Mesenchymal stem cell (in vitro differentiated cells and primary cell): ENCODE measurements at regions not wholly inside any gene's neighbourhood (a gene's known extent, or its start where the extent isn't known, plus 50 kb on each side); places are given as distances from the start of the nearest gene placed in this dataset.

Experiments used
- DNase-seq: peaks from one replicate; pipeline ENCODE4 v3.0.0-alpha.2; 2013
- H2AFZ ChIP-seq: one replicate; pipeline ENCODE4 v1.6.1; 2013; ENCODE audit warnings: low read depth, mild to moderate bottlenecking, control low read depth, inconsistent platforms, low read length, moderate library complexity
- H2AK5ac ChIP-seq: 2 replicates; pipeline ENCODE4 v1.6.1; 2013; ENCODE audit warnings: low read length, moderate library complexity, mild to moderate bottlenecking, inconsistent platforms; ENCODE audit not compliant: severe bottlenecking
- H2BK120ac ChIP-seq: one replicate; pipeline ENCODE4 v1.6.1; 2013; ENCODE audit warnings: low read depth, mild to moderate bottlenecking, inconsistent platforms, low read length, moderate library complexity
- H2BK12ac ChIP-seq, 2 experiments: one replicate each; pipeline ENCODE4 v1.6.1; 2013; ENCODE audit warnings: inconsistent platforms in 2 of 2, low read length in 2 of 2, mild to moderate bottlenecking in 2 of 2, moderate library complexity in 2 of 2, control low read depth in 1 of 2
- H2BK15ac ChIP-seq: one replicate; pipeline ENCODE4 v1.6.1; 2013; ENCODE audit warnings: mild to moderate bottlenecking, low read depth, inconsistent platforms; ENCODE audit not compliant: poor library complexity, severe bottlenecking
- H2BK5ac ChIP-seq: 2 replicates; pipeline ENCODE4 v1.6.1; 2013; ENCODE audit warnings: low read depth, mild to moderate bottlenecking, low read length, control low read depth, inconsistent platforms; ENCODE audit not compliant: poor library complexity, severe bottlenecking
- H3K14ac ChIP-seq, 2 experiments: one replicate each; pipeline ENCODE4 v1.6.1; 2013; ENCODE audit warnings: inconsistent platforms in 2 of 2, low read length in 2 of 2, control low read depth in 1 of 2, mild to moderate bottlenecking in 1 of 2, moderate library complexity in 1 of 2
- H3K18ac ChIP-seq, 2 experiments: one replicate each; pipeline ENCODE4 v1.6.1; 2013; ENCODE audit warnings: inconsistent platforms in 2 of 2, low read length in 2 of 2, control low read depth in 1 of 2, low read depth in 1 of 2, mild to moderate bottlenecking in 1 of 2
- H3K23ac ChIP-seq, 2 experiments: one replicate each; pipeline ENCODE4 v1.6.1; 2013; ENCODE audit warnings: inconsistent platforms in 2 of 2, low read length in 2 of 2, mild to moderate bottlenecking in 2 of 2, moderate library complexity in 2 of 2, control low read depth in 1 of 2
- H3K27ac ChIP-seq: 2 replicates; pipeline ENCODE4 v1.5.1; 2013; ENCODE audit warnings: mild to moderate bottlenecking, moderate library complexity, low read length, control low read depth, inconsistent platforms; ENCODE audit not compliant: poor library complexity, severe bottlenecking
- H3K27me3 ChIP-seq, 2 experiments: 2 replicates each; pipeline versions ENCODE4 v1.6.1 to v1.7.0; 2013; ENCODE audit warnings: low read length in 2 of 2, mild to moderate bottlenecking in 2 of 2, moderate library complexity in 2 of 2, control low read depth in 1 of 2, inconsistent platforms in 1 of 2; ENCODE audit not compliant: control insufficient read depth in 1 of 2, insufficient read depth in 1 of 2
- H3K36me3 ChIP-seq, 2 experiments: 2 replicates each; pipeline versions ENCODE4 v1.6.1 to v1.7.0; 2013; ENCODE audit warnings: low read length in 2 of 2, control low read depth in 1 of 2, inconsistent platforms in 1 of 2, low read depth in 1 of 2, mild to moderate bottlenecking in 1 of 2; ENCODE audit not compliant: insufficient read depth in 2 of 2, control insufficient read depth in 1 of 2
- H3K4ac ChIP-seq, 2 experiments: one replicate each; pipeline ENCODE4 v1.6.1; 2013; ENCODE audit warnings: inconsistent platforms in 2 of 2, low read length in 2 of 2, mild to moderate bottlenecking in 2 of 2, moderate library complexity in 2 of 2, control low read depth in 1 of 2, low read depth in 1 of 2
- H3K4me1 ChIP-seq: 2 replicates; pipeline ENCODE4 v1.6.1; 2013; ENCODE audit warnings: low read depth, low read length, control low read depth; ENCODE audit not compliant: control insufficient read depth, insufficient read depth
- H3K4me2 ChIP-seq: 2 replicates; pipeline ENCODE4 v1.6.1; 2013; ENCODE audit warnings: low read length, mild to moderate bottlenecking, inconsistent platforms; ENCODE audit not compliant: poor library complexity, severe bottlenecking
- H3K4me3 ChIP-seq, 2 experiments: 2 replicates each; pipeline versions ENCODE4 v1.5.1 to v1.7.0; 2013; ENCODE audit warnings: low read length in 2 of 2, mild to moderate bottlenecking in 2 of 2, control low read depth in 1 of 2, low read depth in 1 of 2; ENCODE audit not compliant: insufficient read depth in 1 of 2
- H3K79me1 ChIP-seq: replicated peaks from 2 replicates; pipeline ENCODE4 v1.6.1; 2013; ENCODE audit warnings: mild to moderate bottlenecking, control low read depth, low read length, inconsistent platforms; ENCODE audit not compliant: poor library complexity, severe bottlenecking
- H3K9ac ChIP-seq: 2 replicates; pipeline ENCODE4 v1.7.0; 2013; ENCODE audit warnings: mild to moderate bottlenecking, low read length, moderate library complexity
- H3K9me3 ChIP-seq: 2 replicates; pipeline ENCODE4 v1.7.0; 2013; ENCODE audit warnings: mild to moderate bottlenecking, low read length; ENCODE audit not compliant: control insufficient read depth
- H4K8ac ChIP-seq: one replicate; pipeline ENCODE4 v1.6.1; 2013; ENCODE audit warnings: inconsistent platforms, mild to moderate bottlenecking, low read length, moderate library complexity
- H4K91ac ChIP-seq: one replicate; pipeline ENCODE4 v1.6.1; 2013; ENCODE audit warnings: mild to moderate bottlenecking, low read length, inconsistent platforms
- WGBS: methylation state at CpG from one replicate; pipeline ENCODE4 v1.1.7; 2013; ENCODE audit warnings: mixed read lengths; 5-methylcytosine and 5-hydroxymethylcytosine counted together

DNA sequence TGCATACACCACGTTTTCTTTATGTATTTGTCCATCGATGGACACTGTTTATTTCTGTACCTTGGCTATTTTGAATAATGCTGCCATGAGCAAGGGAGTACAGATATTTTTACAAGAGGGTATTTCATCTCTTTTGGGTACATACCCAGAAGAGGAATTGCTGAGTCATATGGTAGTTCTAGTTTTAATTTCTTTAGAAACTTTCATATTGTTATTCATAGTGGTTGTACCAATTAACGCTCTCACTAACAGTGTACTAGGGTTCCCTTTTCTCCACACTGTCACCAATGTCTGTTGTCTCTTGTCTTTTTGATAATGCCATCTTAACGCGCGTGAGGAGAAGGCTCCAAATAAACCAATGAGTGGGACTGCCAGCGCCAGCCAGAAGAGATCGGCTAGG is 257.6 kb upstream of the EDIL3 start:
- WGBS: 97% methylated on average over 8 of the region's 8 CpGs

GRCh38 chr5:84637662-84638375 is 253.1 kb upstream of the EDIL3 start:
- no peaks in the 10 kb centered on the region for H3K9me3 ChIP-seq

More for the DNA sequence above, 257.6 kb upstream of the EDIL3 start:
- no peak overlapping the region for H3K4me3 ChIP-seq
- no peak overlapping the region for H2BK5ac ChIP-seq
- no peak overlapping the region for H2BK15ac ChIP-seq
- no peaks in the 10 kb centered on the region for H3K36me3 ChIP-seq
- H3K14ac ChIP-seq: no peak overlapping the region
- no peaks in the 10 kb centered on the region for H3K9me3 ChIP-seq
- H3K27ac ChIP-seq: no peak overlapping the region
- H3K79me1 ChIP-seq: no peaks in the 10 kb centered on the region
- no peak overlapping the region for H4K91ac ChIP-seq
- H3K18ac ChIP-seq: no peak overlapping the region
- no peak overlapping the region for H4K8ac ChIP-seq
- H3K9ac ChIP-seq: no peak overlapping the region
- no peaks in the 10 kb centered on the region for H3K27me3 ChIP-seq
- H3K4me1 ChIP-seq: no peaks in the 10 kb centered on the region
- no peak overlapping the region for H3K4me2 ChIP-seq
- DNase-seq: no peak
- H2BK120ac ChIP-seq: no peak overlapping the region
- H3K4ac ChIP-seq: no peak overlapping the region
- H2AFZ ChIP-seq: no peak overlapping the region
- H2BK12ac ChIP-seq: no peak overlapping the region
- H2AK5ac ChIP-seq: no peak overlapping the region
- H3K23ac ChIP-seq: no peak overlapping the region

GRCh38 chr5:84635235-84636055 is 250.8 kb upstream of the EDIL3 start:
- DNase-seq: no peak
- no peak overlapping the region for H4K8ac ChIP-seq
- no peak overlapping the region for H2BK12ac ChIP-seq
- no peak overlapping the region for H3K4ac ChIP-seq
- no peaks in the 10 kb centered on the region for H3K36me3 ChIP-seq
- H2BK120ac ChIP-seq: no peak overlapping the region
- no peak overlapping the region for H2AFZ ChIP-seq
- peak overlapping the region; percentile 27 for H4K91ac ChIP-seq
- no peaks in the 10 kb centered on the region for H3K27me3 ChIP-seq
- H3K9ac ChIP-seq: no peak overlapping the region
- H2BK5ac ChIP-seq: no peak overlapping the region
- no peak overlapping the region for H3K4me3 ChIP-seq
- H3K4me1 ChIP-seq: no peaks in the 10 kb centered on the region
- 94% methylated on average over 22 of the region's 22 CpGs for WGBS
- no peak overlapping the region for H3K27ac ChIP-seq
- H2AK5ac ChIP-seq: no peak overlapping the region
- H3K14ac ChIP-seq: peak overlapping the region in 1 of 2 experiments; percentile 86
- no peaks in the 10 kb centered on the region for H3K9me3 ChIP-seq
- no peak overlapping the region for H3K23ac ChIP-seq
- H3K79me1 ChIP-seq: no peaks in the 10 kb centered on the region
- no peak overlapping the region for H3K4me2 ChIP-seq
- H3K18ac ChIP-seq: peak overlapping the region in 1 of 2 experiments; percentile 8
- H2BK15ac ChIP-seq: no peak overlapping the region

More at GRCh38 chr5:84637662-84638375, 253.1 kb upstream of the EDIL3 start:
- Histone ChIP-seq H2BK15ac (no peak overlapping the region), H3K4me1 (no peaks in the 10 kb centered on the region), H3K23ac (no peak overlapping the region), H3K18ac (no peak overlapping the region), H3K36me3 (no peaks in the 10 kb centered on the region), H2BK12ac (no peak overlapping the region), H2AFZ (no peak overlapping the region), H2AK5ac (no peak overlapping the region), H3K4me2 (no peak overlapping the region), H3K27ac (no peak overlapping the region), H3K27me3 (no peaks in the 10 kb centered on the region), H3K79me1 (no peaks in the 10 kb centered on the region), H3K9ac (no peak overlapping the region), H3K4ac (no peak overlapping the region), H4K8ac (no peak overlapping the region), H2BK5ac (no peak overlapping the region), H2BK120ac (no peak overlapping the region), H3K14ac (no peak overlapping the region), H3K4me3 (no peak overlapping the region), H4K91ac (no peak overlapping the region)
- 100% methylated on average over 1 of the region's 1 CpG for WGBS
- no peak for DNase-seq

GRCh38 chr5:84634256-84634655 is 249.6 kb upstream of the EDIL3 start:
- H3K23ac ChIP-seq: no peak overlapping the region
- H3K9ac ChIP-seq: no peak overlapping the region
- no peaks in the 10 kb centered on the region for H3K79me1 ChIP-seq
- H3K18ac ChIP-seq: no peak overlapping the region
- H2AK5ac ChIP-seq: no peak overlapping the region
- H2BK15ac ChIP-seq: no peak overlapping the region
- no peaks in the 10 kb centered on the region for H3K27me3 ChIP-seq
- no peak overlapping the region for H3K14ac ChIP-seq
- H2BK5ac ChIP-seq: no peak overlapping the region
- no peak overlapping the region for H2BK12ac ChIP-seq
- H3K4me3 ChIP-seq: no peak overlapping the region
- no peak for DNase-seq
- H3K9me3 ChIP-seq: no peaks in the 10 kb centered on the region
- no peak overlapping the region for H4K8ac ChIP-seq
- H2AFZ ChIP-seq: no peak overlapping the region
- H3K27ac ChIP-seq: no peak overlapping the region
- 94% methylated on average over 11 of the region's 11 CpGs for WGBS
- no peak overlapping the region for H2BK120ac ChIP-seq
- H3K4me1 ChIP-seq: no peaks in the 10 kb centered on the region
- no peak overlapping the region for H3K4me2 ChIP-seq
- H4K91ac ChIP-seq: no peak overlapping the region
- H3K36me3 ChIP-seq: no peaks in the 10 kb centered on the region
- no peak overlapping the region for H3K4ac ChIP-seq
